ENCODE measurements at regions not wholly inside any gene's neighbourhood (a gene's known extent, or its start where the extent isn't known, plus 50 kb on each side); places are given as distances from the start of the nearest gene placed in this dataset.

- TF ChIP-seq CTCF (IDR thresholded peaks at IDR 0.05) (no peak), ZFX (IDR thresholded peaks at IDR 0.05; ENCODE audit: borderline replicate concordance) (no peak)
These were observed 102.7 kb upstream of the BCL2L14 start for GRCh38 chr12:11968048-11968383.

Measured in 22Rv1 (cell line).